ENCODE measurements at regions not wholly inside any gene's neighbourhood (a gene's known extent, or its start where the extent isn't known, plus 50 kb on each side); places are given as distances from the start of the nearest gene placed in this dataset.

DNA sequence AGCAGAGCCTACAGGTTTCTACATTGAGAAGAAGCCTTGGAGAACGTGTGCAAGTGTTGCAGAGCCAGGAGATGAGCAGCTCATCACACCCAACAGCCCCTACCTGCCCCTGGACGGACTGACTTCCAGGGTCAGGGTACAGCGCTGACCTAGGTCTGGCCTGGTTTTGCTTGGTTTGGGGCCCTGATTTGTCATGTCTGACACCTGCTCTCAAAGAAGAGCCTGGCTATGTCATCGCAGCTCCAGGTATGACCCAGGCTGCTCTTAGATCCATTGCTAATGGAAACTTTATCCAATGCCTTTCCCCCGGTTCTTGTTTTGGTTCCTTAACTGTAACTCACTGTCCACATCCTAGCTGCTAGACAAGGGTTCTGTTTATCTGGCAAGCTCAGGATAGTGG, 149.5 kb downstream of the CXCL12 start:
- Histone ChIP-seq H2BK12ac (ENCODE audit: low read depth, low read length) (no peak overlapping the region; the same call in 1 of the 2 replicates), H3K18ac (ENCODE audit: extremely low read depth, low read length) (no peak overlapping the region; the same call in 1 of the 2 replicates), H2BK120ac (replicated peaks; ENCODE audit: low read depth, low read length) (peak overlapping the region; percentile 75), H3K9ac (replicated peaks in 1 of 4; ENCODE audit: extremely low read depth in 1 of 4, low read depth in 3 of 4, low read length in 3 of 4) (no peak overlapping the region), H3K23ac (ENCODE audit: insufficient read length) (no peak overlapping the region), H2AFZ (ENCODE audit: low read length) (peak overlapping the region; percentile 0; the same call in 1 of the 2 replicates), H2BK20ac (ENCODE audit: low read length) (peak overlapping the region; percentile 67; the same call in 1 of the 2 replicates), H4K8ac (ENCODE audit: extremely low read depth, insufficient read depth, low read length) (no peak overlapping the region), H3K14ac (ENCODE audit: insufficient read length) (no peak overlapping the region), H3K79me2 (ENCODE audit: control insufficient read depth in 1 of 2, insufficient read depth in 2 of 2, low read length in 2 of 2) (no peaks in the 10 kb centered on the region), H3K4me3 (ENCODE audit: extremely low read depth in 1 of 4, insufficient read depth in 2 of 4, low read depth in 3 of 4, low read length in 4 of 4) (no peak overlapping the region), H2BK5ac (ENCODE audit: low read depth, low read length) (no peak overlapping the region), H4K20me1 (replicated peaks in 1 of 2; ENCODE audit: control insufficient read depth in 1 of 2, insufficient read depth in 2 of 2, low read length in 2 of 2) (no peaks in the 10 kb centered on the region), H3K56ac (replicated peaks; ENCODE audit: insufficient read length, low read depth, low read length) (no peak overlapping the region), H2BK15ac (ENCODE audit: low read length) (no peak overlapping the region), H2AK5ac (ENCODE audit: low read depth, low read length) (no peak overlapping the region; the same call in 1 of the 2 replicates), H3K79me1 (ENCODE audit: low read depth, low read length) (no peaks in the 10 kb centered on the region), H3K27ac (ENCODE audit: low read depth, low read length) (no peak overlapping the region), H3K4ac (replicated peaks; ENCODE audit: insufficient read length, low read depth, low read length) (no peak overlapping the region), H3K27me3 (replicated peaks in 1 of 4; ENCODE audit: control insufficient read depth in 3 of 4, extremely low read depth in 1 of 4, insufficient read depth in 3 of 4, low read length in 3 of 4) (peaks cover 0 to 3% (median 0%) of the 10 kb centered on the region in 4 experiments; a peak in 1 of 7 replicates), H3K23me2 (ENCODE audit: low read depth, low read length) (no peaks in the 10 kb centered on the region; the same call in 1 of the 2 replicates), H4K5ac (ENCODE audit: insufficient read length, low read depth, low read length) (no peak overlapping the region), H4K91ac (replicated peaks; ENCODE audit: insufficient read length, low read length) (no peak overlapping the region), H3K9me3 (ENCODE audit: insufficient read depth in 2 of 2, low read depth in 1 of 2, low read length in 1 of 2) (no peaks in the 10 kb centered on the region), H3K4me2 (ENCODE audit: insufficient read depth in 1 of 2, low read depth in 2 of 2, low read length in 2 of 2) (no peak overlapping the region), H3K4me1 (replicated peaks in 1 of 4; ENCODE audit: control insufficient read depth in 3 of 4, insufficient read depth in 4 of 4, low read length in 3 of 4) (peaks cover 11 to 19% (median 17%) of the 10 kb centered on the region in 4 experiments), H3K36me3 (ENCODE audit: control insufficient read depth in 2 of 4, insufficient read depth in 4 of 4, low read length in 3 of 4) (no peaks in the 10 kb centered on the region)
- FAIRE-seq, result no peak
- 92% methylated on average over 5 of the region's 5 CpGs; no CpG with 5 or more reads in 1 of the 2 experiments for WGBS, 2 experiments (ENCODE audit: extremely low coverage in 1 of 2, insufficient coverage in 1 of 2, insufficient read length in 1 of 2, insufficient replicate concordance in 2 of 2, low coverage in 1 of 2, low lambda C conversion rate in 2 of 2, missing lambda C conversion rate in 1 of 2)
- CTCF ChIA-PET (ENCODE audit: partially characterized antibody), result interaction anchor here (1.3 kb wide), 1 partner anchor 56 kb away, joined by 4 read pairs; no protein-coding TSS in a partner anchor
- POLR2A ChIA-PET (ENCODE audit: partially characterized antibody), result interaction anchor here (1.7 kb wide), 2 partner anchors 9 to 13 kb away, joined by 5 read pairs; no protein-coding TSS in a partner anchor
- DNase-seq (ENCODE audit: low read depth in 1 of 2, low spot score in 2 of 2), result no peak
- TF ChIP-seq JUND (IDR thresholded peaks at IDR 0.05; ENCODE audit: low read length), result no peak
- no peak for TF ChIP-seq GTF2F1 (IDR thresholded peaks at IDR 0.05; ENCODE audit: borderline replicate concordance, low read depth, low read length)
- no peak for TF ChIP-seq RXRA (IDR thresholded peaks at IDR 0.05; ENCODE audit: insufficient read depth, low read depth, low read length)
- TF ChIP-seq SIX5 (IDR thresholded peaks at IDR 0.05; ENCODE audit: low read depth, low read length), result no peak
- no peak for TF ChIP-seq ASH2L (IDR thresholded peaks at IDR 0.05; ENCODE audit: low read length)
- TF ChIP-seq CHD1 (IDR thresholded peaks at IDR 0.05; ENCODE audit: low read depth, low read length), result no peak
- no peak for TF ChIP-seq BRCA1 (IDR thresholded peaks at IDR 0.05; ENCODE audit: low read depth, low read length)
- no peak for TF ChIP-seq TBP (IDR thresholded peaks at IDR 0.05; ENCODE audit: low read depth, low read length)
- TF ChIP-seq ATF3 (IDR thresholded peaks at IDR 0.05; ENCODE audit: insufficient read depth, low read depth, low read length), result no peak
- no peak for TF ChIP-seq MAX (IDR thresholded peaks at IDR 0.05)
- no peak for TF ChIP-seq SP4 (IDR thresholded peaks at IDR 0.05; ENCODE audit: low read length)
- TF ChIP-seq E2F6 (IDR thresholded peaks at IDR 0.05), result no peak
- TF ChIP-seq CBX8 (IDR thresholded peaks at IDR 0.05; ENCODE audit: borderline replicate concordance, low read depth, low read length), result no peak

All from H1 (cell line).